ENCODE measurements at regions not wholly inside any gene's neighbourhood (a gene's known extent, or its start where the extent isn't known, plus 50 kb on each side); places are given as distances from the start of the nearest gene placed in this dataset.

GRCh38 chr4:35525192-35525978, 718.9 kb downstream of the ARAP2 start:
- TF ChIP-seq CTCF (conservative IDR thresholded peaks at IDR 0.05; ENCODE audit: low read depth, low read length) (no peak), EZH2 (IDR thresholded peaks at IDR 0.05; ENCODE audit: borderline replicate concordance, low read depth, low read length, poor library complexity, severe bottlenecking) (no peak)
